K562 (cell line): ENCODE measurements at regions not wholly inside any gene's neighbourhood (a gene's known extent, or its start where the extent isn't known, plus 50 kb on each side); places are given as distances from the start of the nearest gene placed in this dataset.
A peak's percentile ranks its signal among the peaks of the same experiment; 100 is the strongest.

Experiments used
- ATAC-seq: fragments of 200-7000 bp; cut with Tn5 transposase; 3 replicates; pipeline ENCODE4 v1.9.1; 2020; ENCODE audit warnings: moderate library complexity
- BruUV-seq: library from RNA; stranded (reverse); fragments of 400-500 nt; replicated peaks from 2 replicates; lab custom pipeline; 2021; lab: Mats Ljungman, UMichigan
- CTCF ChIA-PET: fragments of 300-600 bp; formaldehyde crosslinking; extraction: SDS; loops from one replicate; lab custom pipeline; 2021; ENCODE audit warnings: low intra/inter-chr PET ratio; lab: Yijun Ruan, JAX
- POLR2A ChIA-PET: fragments of 300-600, 350-650 bp; sonication (Branson Sonifier 250); formaldehyde crosslinking; extraction: SDS; loops from one replicate; lab custom pipeline; 2021; ENCODE audit warnings: antibody characterized with exemption, inconsistent platforms; lab: Yijun Ruan, JAX
- DNase-seq, 4 experiments: peaks; one replicate each; pipeline versions ENCODE4 v3.0.0 to v3.0.0-alpha.2; 2011 to 2018; ENCODE audit warnings: low spot score in 3 of 4, mixed read lengths in 3 of 4; ENCODE audit errors: extremely low read depth in 1 of 4
- FAIRE-seq: peaks from 2 replicates; lab custom pipeline; 2011; peaks lifted over from hg19 to GRCh38; lab: Jason Lieb, UNC
- H2AFZ ChIP-seq: 2 replicates; pipeline ENCODE4 v1.6.0; 2011; ENCODE audit warnings: low read depth, low read length, control low read depth, inconsistent platforms
- H3K27ac ChIP-seq: fragments of 200-600 bp; 3 replicates; pipeline ENCODE4 v1.8.0; 2011; ENCODE audit warnings: low read depth, mild to moderate bottlenecking, control low read depth, inconsistent platforms, low read length, moderate library complexity, mixed read lengths; ENCODE audit errors: extremely low read depth
- H3K27me3 ChIP-seq, 2 experiments: fragments of 300-600 bp in 1 of 2; 2 replicates in 1 of 2; 3 replicates in 1 of 2; pipeline versions ENCODE4 v1.6.0 to v1.8.0; 2011; ENCODE audit warnings: inconsistent platforms in 2 of 2, low read length in 2 of 2, mild to moderate bottlenecking in 1 of 2, mixed read lengths in 1 of 2, moderate library complexity in 1 of 2; ENCODE audit not compliant: control insufficient read depth in 2 of 2, insufficient read depth in 2 of 2
- H3K36me3 ChIP-seq: fragments of 300-600 bp; 3 replicates; pipeline ENCODE4 v1.8.0; 2011; ENCODE audit warnings: mild to moderate bottlenecking, low read length, inconsistent platforms; ENCODE audit not compliant: control insufficient read depth, insufficient read depth
- H3K4me1 ChIP-seq, 2 experiments: fragments of 200-600 bp in 1 of 2; replicated peaks in 1 of 2; 2 replicates in 1 of 2; 3 replicates in 1 of 2; pipeline versions ENCODE4 v1.5.1 to v1.8.0; 2011; ENCODE audit warnings: inconsistent platforms in 2 of 2, low read length in 2 of 2, mild to moderate bottlenecking in 1 of 2, mixed read lengths in 1 of 2, moderate library complexity in 1 of 2; ENCODE audit not compliant: control insufficient read depth in 2 of 2, insufficient read depth in 2 of 2
- H3K4me2 ChIP-seq: 2 replicates; pipeline ENCODE4 v1.6.1; 2011; ENCODE audit warnings: low read length, control low read depth, inconsistent platforms, mixed read lengths; ENCODE audit not compliant: insufficient read depth
- H3K4me3 ChIP-seq: fragments of 200-600 bp; sonication (generic), shearing (Covaris generic); 2 replicates; pipeline ENCODE4 v1.5.1; 2016; ENCODE audit warnings: control low read depth, inconsistent platforms
- H3K79me2 ChIP-seq: fragments of 200-600 bp; 3 replicates; pipeline ENCODE4 v1.8.0; 2011; ENCODE audit warnings: low read length, inconsistent platforms; ENCODE audit not compliant: control insufficient read depth, insufficient read depth
- H3K9ac ChIP-seq, 2 experiments: 2 replicates each; pipeline versions ENCODE4 v1.6.0 to v1.6.1; 2011; ENCODE audit warnings: low read depth in 2 of 2, low read length in 2 of 2, control low read depth in 1 of 2, inconsistent platforms in 1 of 2, mild to moderate bottlenecking in 1 of 2, mixed read lengths in 1 of 2; ENCODE audit not compliant: insufficient read depth in 1 of 2
- H3K9me1 ChIP-seq: one replicate; pipeline ENCODE4 v1.6.0; 2011; ENCODE audit warnings: inconsistent platforms, mild to moderate bottlenecking, low read length, moderate library complexity; ENCODE audit not compliant: control insufficient read depth, insufficient read depth
- H3K9me3 ChIP-seq: replicated peaks from 2 replicates; pipeline ENCODE4 v1.5.1; 2011; ENCODE audit warnings: low read depth, low read length, inconsistent platforms; ENCODE audit not compliant: control insufficient read depth, insufficient read depth
- H4K20me1 ChIP-seq: replicated peaks from 2 replicates; pipeline ENCODE4 v1.6.1; 2011; ENCODE audit warnings: low read length, inconsistent platforms, mixed read lengths; ENCODE audit not compliant: control insufficient read depth, insufficient read depth
- C11orf30 ChIP-seq: fragments of 450-650 bp; IDR thresholded peaks from 2 replicates; pipeline ENCODE4 v1.6.1; 2016; ENCODE audit warnings: low read depth, mild to moderate bottlenecking
- ELF2 ChIP-seq: fragments of 250-450 bp; sonication (Bioruptor Pico); IDR thresholded peaks from 2 replicates; pipeline ENCODE4 v1.5.0; 2021; ENCODE audit warnings: mild to moderate bottlenecking
- HDAC8 ChIP-seq: fragments of 450-650 bp; IDR thresholded peaks from 2 replicates; pipeline ENCODE4 v1.6.1; 2016; ENCODE audit warnings: mild to moderate bottlenecking, missing genetic modification characterization, moderate library complexity, missing compliant biosample characterization
- HMG20B ChIP-seq: fragments of 250-450 bp; sonication (Bioruptor Pico); IDR thresholded peaks from 2 replicates; pipeline ENCODE4 v1.5.0; 2021; ENCODE audit warnings: mild to moderate bottlenecking
- ILF3 ChIP-seq: fragments of 450-650 bp; IDR thresholded peaks from 2 replicates; pipeline ENCODE4 v1.6.1; 2018; ENCODE audit warnings: antibody characterized with exemption, mild to moderate bottlenecking, moderate library complexity, borderline replicate concordance
- MAFF ChIP-seq: IDR thresholded peaks from 2 replicates; pipeline ENCODE4 v1.6.1; 2012; ENCODE audit warnings: low read length, improper control_type of control experiment
- MAFG ChIP-seq: fragments of 450-650 bp; conservative IDR thresholded peaks from 2 replicates; pipeline ENCODE4 v1.6.1; 2016; ENCODE audit warnings: missing genetic modification characterization, missing compliant biosample characterization
- MAFK ChIP-seq: IDR thresholded peaks from 2 replicates; pipeline ENCODE4 v1.6.1; 2011; ENCODE audit warnings: low read length, improper control_type of control experiment
- POLR2B ChIP-seq: fragments of 450-650 bp; IDR thresholded peaks from 2 replicates; pipeline ENCODE4 v1.6.1; 2018; ENCODE audit warnings: low read depth; ENCODE audit not compliant: partially characterized antibody
- POU5F1 ChIP-seq: fragments of 150-350 bp; IDR thresholded peaks from 2 replicates; pipeline ENCODE4 v1.6.1; 2014; ENCODE audit warnings: borderline replicate concordance, low read length, low read depth, mild to moderate bottlenecking; ENCODE audit not compliant: partially characterized antibody
- RFX5 ChIP-seq: IDR thresholded peaks from 2 replicates; pipeline ENCODE4 v1.6.1; 2011; ENCODE audit warnings: low read depth, mild to moderate bottlenecking, improper control_type of control experiment, low read length
- RNF2 ChIP-seq: sonication (generic); IDR thresholded peaks from 2 replicates; pipeline ENCODE4 v1.6.1; 2016
- SNRNP70 ChIP-seq: fragments of 200-400 bp; formaldehyde crosslinking; optimal IDR thresholded peaks from 2 replicates; pipeline ENCODE3; 2017; ENCODE audit warnings: low read depth, low read length
- TCF7L2 ChIP-seq: fragments of 150-350 bp; IDR thresholded peaks from 2 replicates; pipeline ENCODE4 v1.6.1; 2016; ENCODE audit warnings: low read depth, mild to moderate bottlenecking, low read length, moderate library complexity
- ZKSCAN8 ChIP-seq: fragments of 200-800 bp; sonication (Bioruptor generic); IDR thresholded peaks from 2 replicates; pipeline ENCODE4 v1.6.1; 2016; ENCODE audit warnings: missing genetic modification characterization, missing compliant biosample characterization
- ZNF316 ChIP-seq: fragments of 450-650 bp; IDR thresholded peaks from 2 replicates; pipeline ENCODE4 v1.6.1; 2016
- whole genome bisulfite sequencing: fragments of 100-300 bp; shearing (Covaris generic); methylation state at CpG from one replicate; pipeline ENCODE4 v1.1.6; 2016; ENCODE audit warnings: low coverage, mixed read lengths; ENCODE audit not compliant: insufficient coverage; ENCODE audit errors: missing lambda C conversion rate; 5-methylcytosine and 5-hydroxymethylcytosine counted together
- in situ Hi-C: fragments of 300-500 bp; cut with MboI; formaldehyde crosslinking; loops from 4 replicates; pipeline ENCODE4 v1.15.0; 2018; ENCODE audit warnings: inconsistent platforms, mixed read lengths
- intact Hi-C: fragments of 100-400 bp; cut with micrococcal nuclease; formaldehyde crosslinking; loops from 2 replicates; pipeline ENCODE4 v1.14.2; 2022

GRCh38 chr21:24894324-24894723 lies 713.0 kb downstream of the MRPL39 start:
- no peaks in the 10 kb centered on the region for H3K4me1 ChIP-seq
- H3K4me3 ChIP-seq = no peak overlapping the region
- no peaks in the 10 kb centered on the region for H3K36me3 ChIP-seq
- CTCF ChIA-PET = no interaction called here
- ATAC-seq (no peak), FAIRE-seq (no peak), DNase-seq (no peak)
- in situ Hi-C loops = no loop called here
- H3K27me3 ChIP-seq = no peaks in the 10 kb centered on the region
- 0% methylated on average over 1 of the region's 1 CpG for WGBS
- POLR2A ChIA-PET = no interaction called here
- no peak overlapping the region for H3K27ac ChIP-seq
- no peaks in the 10 kb centered on the region for H4K20me1 ChIP-seq
- TF ChIP-seq ZNF316 = peak; percentile 88
- peak; percentile 16; the same call in 1 of the 2 replicates for TF ChIP-seq MAFF
- TF ChIP-seq MAFG (tag) = peak; percentile 53
- TF ChIP-seq C11orf30 = peak; percentile 59; the same call in 1 of the 2 replicates
- TF ChIP-seq POU5F1 = no peak
- TF ChIP-seq SNRNP70 = no peak
- TF ChIP-seq TCF7L2 = no peak
- TF ChIP-seq MAFK = peak; percentile 55; the same call in 1 of the 2 replicates
- no peak overlapping the region for H3K9ac ChIP-seq
- no TSS peak for BruUV-seq
- no peak overlapping the region for H3K4me2 ChIP-seq
- intact Hi-C loops = no loop called here
- no peaks in the 10 kb centered on the region for H3K9me1 ChIP-seq
- H3K9me3 ChIP-seq = no peaks in the 10 kb centered on the region; the same call in 1 of the 2 replicates
- no peaks in the 10 kb centered on the region for H3K79me2 ChIP-seq
- no peak overlapping the region for H2AFZ ChIP-seq

- Histone ChIP-seq H3K9ac (no peak overlapping the region), H3K4me2 (no peak overlapping the region), H3K4me3 (no peak overlapping the region), H3K27me3 (no peaks in the 10 kb centered on the region), H3K4me1 (no peaks in the 10 kb centered on the region), H3K79me2 (no peaks in the 10 kb centered on the region), H3K9me1 (no peaks in the 10 kb centered on the region), H2AFZ (no peak overlapping the region), H3K36me3 (no peaks in the 10 kb centered on the region), H4K20me1 (no peaks in the 10 kb centered on the region), H3K27ac (no peak overlapping the region), H3K9me3 (no peaks in the 10 kb centered on the region)
- BruUV-seq = no TSS peak
- in situ Hi-C loops (no loop called here), intact Hi-C loops (no loop called here)
- TF ChIP-seq RNF2 (no peak), ILF3 (no peak), HDAC8 (no peak), ELF2 (CRISPR knock-in tag) (no peak), POLR2B (no peak), RFX5 (no peak), ZKSCAN8 (CRISPR knock-in tag) (no peak), HMG20B (CRISPR knock-in tag) (no peak)
- ChIA-PET POLR2A (no interaction called here), CTCF (no interaction called here)
- DNase-seq (no peak), ATAC-seq (no peak), FAIRE-seq (no peak)
- WGBS = 0% methylated on average over 4 of the region's 4 CpGs
These were observed 717.3 kb downstream of the MRPL39 start for GRCh38 chr21:24890021-24890420.
